Hepatocyte (in vitro differentiated cells): ENCODE measurements at regions not wholly inside any gene's neighbourhood (a gene's known extent, or its start where the extent isn't known, plus 50 kb on each side); places are given as distances from the start of the nearest gene placed in this dataset.

ENCODE experiments used
- CTCF ChIP-seq: fragments of 200-600 bp; sonication (generic); IDR thresholded peaks from 2 replicates; pipeline ENCODE4 v1.5.1; 2016; ENCODE audit warnings: antibody characterized with exemption, mild to moderate bottlenecking; ENCODE audit not compliant: poor library complexity
- EZH2 ChIP-seq: fragments of 200-600 bp; sonication (generic); IDR thresholded peaks from 2 replicates; pipeline ENCODE4 v1.6.1; 2016; ENCODE audit warnings: antibody characterized with exemption, mild to moderate bottlenecking, borderline replicate concordance

- no peak for TF ChIP-seq EZH2
- peak; percentile 17 for TF ChIP-seq CTCF
These were observed 755.7 kb downstream of the KCNA4 start for GRCh38 chr11:29260939-29261705.
